Peyer's patch (tissue), 4 donors: ENCODE measurements at regions not wholly inside any gene's neighbourhood (a gene's known extent, or its start where the extent isn't known, plus 50 kb on each side); places are given as distances from the start of the nearest gene placed in this dataset.
A peak's percentile ranks its signal among the peaks of the same experiment; 100 is the strongest.
"Not testable (repeated sequence)": the region's sequence is repeated elsewhere in the genome, so short reads cannot be mapped to it uniquely, and the experiment has no call there.

Source experiments
- DNase-seq, 3 donors: peaks; one replicate each; pipeline ENCODE4 v3.0.0-alpha.2; 2017 to 2019
- H3K27ac ChIP-seq, 4 donors: fragments of 200-600 bp; sonication (generic); one replicate each; pipeline ENCODE4 v1.5.1; 2016 to 2019
- H3K27me3 ChIP-seq, 2 donors: fragments of 200-600 bp; sonication (generic); one replicate each; pipeline ENCODE4 v1.5.1; 2019
- H3K36me3 ChIP-seq, 3 donors: fragments of 200-600 bp; sonication (generic); one replicate each; pipeline ENCODE4 v1.5.1; 2016 to 2019
- H3K4me1 ChIP-seq, 4 donors: fragments of 200-600 bp; sonication (generic); one replicate each; pipeline ENCODE4 v1.5.1; 2016 to 2019
- H3K4me3 ChIP-seq, 4 donors: fragments of 200-600 bp; sonication (generic); 1 replicate in 3 of 4; 2 replicates in 1 of 4; pipeline ENCODE4 v1.5.1; 2016 to 2019; ENCODE audit warnings: mild to moderate bottlenecking in 1 of 4
- H3K9me3 ChIP-seq, 4 donors: fragments of 200-600 bp; sonication (generic); one replicate each; pipeline ENCODE4 v1.5.1; 2016 to 2019; ENCODE audit warnings: mild to moderate bottlenecking in 1 of 4
- POLR2A ChIP-seq, 2 donors: fragments of 450-650 bp; IDR thresholded peaks; one replicate each; pipeline ENCODE4 v1.5.1; 2017; ENCODE audit warnings: antibody characterized with exemption in 2 of 2, mild to moderate bottlenecking in 2 of 2, moderate library complexity in 2 of 2
- TF ChIP-seq, protein P1 (sequence below), 6 experiments: fragments of 450-650 bp in 4 of 6; fragments of 200-600 bp in 2 of 6; sonication (generic) in 1 of 6; IDR thresholded peaks; one replicate each; pipeline ENCODE4 v1.5.1; 2017 to 2019; ENCODE audit warnings: antibody characterized with exemption in 6 of 6, mild to moderate bottlenecking in 3 of 6, moderate library complexity in 1 of 6

DNA sequence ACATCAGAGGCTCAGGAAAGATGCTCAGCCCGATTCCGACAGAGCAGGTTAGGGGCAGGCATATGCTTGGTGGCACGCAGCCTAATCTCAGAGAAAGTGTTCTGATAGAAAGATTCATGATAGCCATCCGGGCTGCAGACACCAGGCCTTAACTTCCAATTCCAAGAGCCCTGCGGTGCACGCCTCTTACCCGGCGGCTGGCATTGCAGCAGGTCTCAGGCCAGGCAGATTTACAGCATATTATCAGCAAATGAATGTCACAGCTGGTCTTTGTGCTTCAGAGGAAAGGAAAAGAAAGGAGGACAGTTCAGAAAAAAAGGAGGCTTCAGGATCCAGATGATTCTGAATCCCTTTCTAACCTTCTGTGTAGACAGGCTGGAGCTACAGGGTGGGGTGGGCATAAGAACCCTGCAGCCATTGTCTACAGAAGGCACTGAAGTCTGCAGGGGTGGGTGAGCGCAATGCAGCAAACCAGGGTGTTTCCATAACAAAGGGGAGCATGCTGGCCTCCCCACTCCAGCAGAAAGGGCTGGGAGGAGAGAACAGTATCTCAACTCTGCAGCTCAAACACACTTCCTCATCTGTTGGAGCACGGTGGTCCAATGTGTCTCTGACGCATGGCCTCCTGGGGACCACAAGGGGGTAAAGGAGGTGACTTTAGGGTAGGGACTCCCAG lies 277.4 kb upstream of the XYLT1 start:
- H3K36me3 ChIP-seq: no peaks in the 10 kb centered on the region
- no peaks in the 10 kb centered on the region for H3K27me3 ChIP-seq
- H3K4me3 ChIP-seq: no peak overlapping the region
- H3K27ac ChIP-seq: no peak overlapping the region
- TF ChIP-seq, protein P1, sequence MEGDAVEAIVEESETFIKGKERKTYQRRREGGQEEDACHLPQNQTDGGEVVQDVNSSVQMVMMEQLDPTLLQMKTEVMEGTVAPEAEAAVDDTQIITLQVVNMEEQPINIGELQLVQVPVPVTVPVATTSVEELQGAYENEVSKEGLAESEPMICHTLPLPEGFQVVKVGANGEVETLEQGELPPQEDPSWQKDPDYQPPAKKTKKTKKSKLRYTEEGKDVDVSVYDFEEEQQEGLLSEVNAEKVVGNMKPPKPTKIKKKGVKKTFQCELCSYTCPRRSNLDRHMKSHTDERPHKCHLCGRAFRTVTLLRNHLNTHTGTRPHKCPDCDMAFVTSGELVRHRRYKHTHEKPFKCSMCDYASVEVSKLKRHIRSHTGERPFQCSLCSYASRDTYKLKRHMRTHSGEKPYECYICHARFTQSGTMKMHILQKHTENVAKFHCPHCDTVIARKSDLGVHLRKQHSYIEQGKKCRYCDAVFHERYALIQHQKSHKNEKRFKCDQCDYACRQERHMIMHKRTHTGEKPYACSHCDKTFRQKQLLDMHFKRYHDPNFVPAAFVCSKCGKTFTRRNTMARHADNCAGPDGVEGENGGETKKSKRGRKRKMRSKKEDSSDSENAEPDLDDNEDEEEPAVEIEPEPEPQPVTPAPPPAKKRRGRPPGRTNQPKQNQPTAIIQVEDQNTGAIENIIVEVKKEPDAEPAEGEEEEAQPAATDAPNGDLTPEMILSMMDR (IDR thresholded peaks at IDR 0.05): no peak
- TF ChIP-seq POLR2A (IDR thresholded peaks at IDR 0.05): no peak
- no peaks in the 10 kb centered on the region for H3K9me3 ChIP-seq
- H3K4me1 ChIP-seq: no peaks in the 10 kb centered on the region
- DNase-seq: no peak

DNA sequence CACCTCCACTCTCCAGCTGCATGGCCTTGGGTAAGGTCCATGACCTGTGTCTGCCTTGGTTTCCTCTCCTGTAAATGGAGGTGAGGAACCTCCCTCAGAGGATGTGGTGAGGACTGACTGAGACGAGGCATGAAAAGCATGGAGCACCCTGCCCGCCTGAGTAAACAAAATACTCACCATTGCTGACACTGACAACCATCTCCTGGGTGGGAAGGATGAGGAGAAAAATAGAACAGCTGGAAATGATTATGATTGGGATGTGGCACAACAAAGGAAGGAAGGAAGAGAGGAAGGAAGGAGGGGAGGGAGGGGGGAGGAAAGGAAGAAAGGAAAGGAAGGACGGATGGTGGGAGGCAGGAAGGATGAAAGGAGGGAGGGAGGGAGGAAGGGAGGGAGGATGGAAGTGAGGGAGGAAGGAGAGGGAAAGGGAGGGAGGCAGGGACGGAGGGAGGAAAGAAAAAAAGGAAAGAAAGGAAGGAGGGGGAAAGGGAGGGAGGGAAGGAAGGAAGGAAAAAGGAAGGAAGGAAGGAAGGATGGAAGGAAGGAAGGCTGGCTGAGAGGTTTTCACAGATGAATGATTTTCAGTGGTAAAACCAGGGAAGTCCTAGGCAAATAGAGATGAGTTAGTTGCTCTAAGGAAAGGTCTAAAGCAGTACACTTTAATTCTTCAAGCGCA lies 276.5 kb upstream of the XYLT1 start:
- TF ChIP-seq, protein P1 (IDR thresholded peaks at IDR 0.05): no peak
- no peak for TF ChIP-seq POLR2A (IDR thresholded peaks at IDR 0.05)
- no peaks in the 10 kb centered on the region for H3K9me3 ChIP-seq
- H3K4me3 ChIP-seq: no peak overlapping the region
- no peak overlapping the region for H3K27ac ChIP-seq
- no peaks in the 10 kb centered on the region for H3K36me3 ChIP-seq
- DNase-seq: no peak
- H3K27me3 ChIP-seq: no peaks in the 10 kb centered on the region
- H3K4me1 ChIP-seq: no peaks in the 10 kb centered on the region

DNA sequence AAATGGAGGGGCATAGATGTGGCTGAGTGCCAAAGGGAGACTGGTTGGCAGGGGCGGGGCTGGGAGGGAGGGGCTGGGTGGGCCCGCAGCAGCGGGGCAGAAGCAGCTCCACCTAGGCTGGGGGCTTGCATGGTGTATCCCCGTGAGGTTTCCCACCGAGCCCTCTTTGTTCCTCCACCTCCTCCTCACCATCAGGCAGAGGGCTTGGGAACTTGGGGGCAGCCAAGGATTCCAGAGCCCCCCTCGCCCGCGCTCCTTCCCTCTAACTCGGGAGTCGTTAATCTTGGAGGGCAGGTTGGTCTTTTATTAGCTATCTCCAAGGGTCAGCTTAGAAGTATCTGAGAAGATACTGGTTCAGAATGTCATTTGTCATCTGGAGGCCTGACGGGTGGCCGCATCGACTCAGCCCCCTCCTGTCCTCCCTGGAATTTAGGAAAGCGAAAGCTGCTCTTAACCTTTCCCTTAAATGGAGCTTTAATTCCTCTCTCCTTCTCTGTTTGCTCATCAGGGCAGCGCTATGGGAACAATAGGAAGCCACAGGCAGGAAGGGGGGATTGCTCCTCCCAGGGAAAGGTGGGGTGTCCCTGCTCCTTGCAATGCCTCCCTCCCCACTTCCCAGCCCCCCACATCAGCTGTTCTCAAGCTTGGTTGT lies 274.3 kb upstream of the XYLT1 start:
- Histone ChIP-seq H3K27ac (peak overlapping the region in 1 of 4 donors; percentile 71), H3K27me3 (no peaks in the 10 kb centered on the region), H3K4me3 (peak overlapping the region in 1 of 4 donors; percentile 12), H3K4me1 (no peaks in the 10 kb centered on the region), H3K9me3 (no peaks in the 10 kb centered on the region), H3K36me3 (no peaks in the 10 kb centered on the region)
- TF ChIP-seq, protein P1 (IDR thresholded peaks at IDR 0.05): no peak
- TF ChIP-seq POLR2A (IDR thresholded peaks at IDR 0.05): no peak
- no peak for DNase-seq

DNA sequence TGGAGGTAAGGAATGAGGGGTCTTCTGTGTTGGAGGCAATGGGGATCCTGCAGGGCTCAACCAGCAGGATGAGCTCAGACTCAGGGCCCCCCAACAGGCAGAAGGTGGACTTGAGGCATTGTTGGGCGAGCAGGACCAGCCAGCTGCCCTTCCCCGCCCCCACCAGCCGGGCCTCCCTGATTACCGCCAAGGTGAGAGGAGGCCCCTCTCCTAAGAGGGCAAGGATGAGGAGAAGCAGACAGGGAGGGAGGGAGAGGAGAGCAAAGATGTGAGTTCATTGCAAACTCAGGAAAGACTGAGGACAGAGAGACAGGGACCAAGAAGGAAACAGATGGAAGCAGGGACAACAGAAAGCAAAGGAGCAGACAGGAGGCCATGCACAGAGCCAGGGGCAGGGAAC lies 272.8 kb upstream of the XYLT1 start:
- TF ChIP-seq, protein P1 (IDR thresholded peaks at IDR 0.05): no peak
- no peak for TF ChIP-seq POLR2A (IDR thresholded peaks at IDR 0.05)
- Histone ChIP-seq H3K9me3 (no peaks in the 10 kb centered on the region), H3K4me1 (no peaks in the 10 kb centered on the region), H3K4me3 (no peak overlapping the region), H3K27me3 (no peaks in the 10 kb centered on the region), H3K27ac (no peak overlapping the region), H3K36me3 (no peaks in the 10 kb centered on the region)
- DNase-seq: no peak

DNA sequence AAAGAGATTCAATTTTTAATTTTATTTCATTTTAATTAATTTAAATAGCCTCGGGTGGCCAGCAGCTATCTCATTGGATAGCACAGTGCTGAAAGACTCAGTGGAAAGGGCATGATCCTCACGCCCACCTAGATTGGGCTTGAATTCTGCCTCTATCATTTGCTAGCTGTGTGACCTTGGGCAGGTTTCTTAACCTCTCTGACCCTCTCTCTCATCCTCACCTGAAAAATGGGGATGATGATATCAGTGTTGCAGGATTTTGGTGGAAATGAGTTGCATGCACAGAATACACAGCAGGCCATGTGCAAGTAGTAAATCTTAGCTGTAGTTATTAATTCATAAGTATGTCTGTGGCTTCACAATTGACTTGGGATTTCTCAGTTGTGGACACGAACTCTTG lies 272.4 kb upstream of the XYLT1 start:
- DNase-seq: no peak
- no peaks in the 10 kb centered on the region for H3K9me3 ChIP-seq
- TF ChIP-seq, protein P1 (IDR thresholded peaks at IDR 0.05): no peak
- TF ChIP-seq POLR2A (IDR thresholded peaks at IDR 0.05): no peak

DNA sequence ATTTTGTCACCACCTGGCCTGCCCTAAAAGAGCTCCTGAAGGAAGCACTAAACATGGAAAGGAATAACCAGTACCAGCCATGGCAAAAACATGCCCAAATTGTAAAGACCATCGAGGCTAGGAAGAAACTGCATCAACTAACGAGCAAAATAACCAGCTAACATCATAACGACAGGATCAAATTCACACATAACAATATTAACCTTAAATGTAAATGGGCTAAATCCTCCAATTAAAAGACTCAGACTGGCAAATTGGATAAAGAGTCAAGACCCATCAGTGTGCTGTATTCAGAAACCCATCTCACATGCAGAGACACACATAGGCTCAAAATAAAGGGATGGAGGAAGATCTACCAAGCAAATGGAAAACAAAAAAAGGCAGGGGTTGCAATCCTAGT lies 264.3 kb upstream of the XYLT1 start:
- not testable (repeated sequence) for DNase-seq, H3K9me3 ChIP-seq

More for the DNA sequence above, 272.4 kb upstream of the XYLT1 start:
- Histone ChIP-seq H3K36me3 (no peaks in the 10 kb centered on the region), H3K27me3 (no peaks in the 10 kb centered on the region), H3K4me3 (no peak overlapping the region), H3K27ac (no peak overlapping the region), H3K4me1 (no peaks in the 10 kb centered on the region)

More for the DNA sequence above, 264.3 kb upstream of the XYLT1 start:
- H3K27me3 ChIP-seq, H3K27ac ChIP-seq, H3K36me3 ChIP-seq, H3K4me3 ChIP-seq, H3K4me1 ChIP-seq: not testable (repeated sequence)
